ENCODE measurements at regions not wholly inside any gene's neighbourhood (a gene's known extent, or its start where the extent isn't known, plus 50 kb on each side); places are given as distances from the start of the nearest gene placed in this dataset.
A peak's percentile ranks its signal among the peaks of the same experiment; 100 is the strongest.

- DNase-seq: no peak
- Histone ChIP-seq H3K27me3 (no peaks in the 10 kb centered on the region), H3K4me3 (no peak overlapping the region), H3K36me3 (replicated peaks in 1 of 2) (no peaks in the 10 kb centered on the region), H3K27ac (no peak overlapping the region), H3K9me3 (replicated peaks in 1 of 3) (no peaks in the 10 kb centered on the region), H3K4me1 (replicated peaks in 1 of 2) (no peaks in the 10 kb centered on the region)
- no peak for TF ChIP-seq POLR2A (IDR thresholded peaks at IDR 0.05)
- no peak for TF ChIP-seq CTCF (IDR thresholded peaks at IDR 0.05)
- intact Hi-C loops (cut with DNase I): no loop called here
- 79 to 94% (median 90%) methylated on average over 4 of the region's 4 CpGs for WGBS, 4 donors
Measured at GRCh38 chr1:53388963-53389362, 61.1 kb upstream of the LRP8 start.

- Histone ChIP-seq H3K4me3 (no peak overlapping the region), H3K9me3 (replicated peaks in 1 of 3) (no peaks in the 10 kb centered on the region), H3K4me1 (replicated peaks in 1 of 2) (no peaks in the 10 kb centered on the region), H3K36me3 (replicated peaks in 1 of 2) (no peaks in the 10 kb centered on the region), H3K27me3 (no peaks in the 10 kb centered on the region), H3K27ac (no peak overlapping the region)
- WGBS, 4 donors: 44 to 55% (median 53%) methylated on average over 5 of the region's 5 CpGs
- peak; percentile 31 to 63 (median 42) for DNase-seq
- no peak for TF ChIP-seq POLR2A (IDR thresholded peaks at IDR 0.05)
- intact Hi-C loops (cut with DNase I): no loop called here
Measured at GRCh38 chr1:53390261-53390660, 62.4 kb upstream of the LRP8 start.

GRCh38 chr1:53390736-53391135 is 62.9 kb upstream of the LRP8 start:
- TF ChIP-seq CTCF (IDR thresholded peaks at IDR 0.05): no peak
- no peak for TF ChIP-seq POLR2A (IDR thresholded peaks at IDR 0.05)
- Histone ChIP-seq H3K27me3 (no peaks in the 10 kb centered on the region), H3K4me3 (no peak overlapping the region), H3K4me1 (replicated peaks in 1 of 2) (no peaks in the 10 kb centered on the region), H3K27ac (no peak overlapping the region), H3K9me3 (replicated peaks in 1 of 3) (no peaks in the 10 kb centered on the region), H3K36me3 (replicated peaks in 1 of 2) (no peaks in the 10 kb centered on the region)
- intact Hi-C loops (cut with DNase I): no loop called here
- 83 to 90% (median 85%) methylated on average over 8 of the region's 8 CpGs for WGBS, 4 donors
- no peak for DNase-seq

GRCh38 chr1:53391296-53391695 is 63.4 kb upstream of the LRP8 start:
- 78 to 92% (median 83%) methylated on average over 2 of the region's 2 CpGs for WGBS, 4 donors
- no peaks in the 10 kb centered on the region for H3K4me1 ChIP-seq (replicated peaks in 1 of 2)
- H3K9me3 ChIP-seq (replicated peaks in 1 of 3): no peaks in the 10 kb centered on the region
- H3K36me3 ChIP-seq (replicated peaks in 1 of 2): no peaks in the 10 kb centered on the region
- no peak overlapping the region for H3K27ac ChIP-seq
- DNase-seq: no peak
- TF ChIP-seq POLR2A (IDR thresholded peaks at IDR 0.05) (no peak), CTCF (IDR thresholded peaks at IDR 0.05) (no peak)
- H3K4me3 ChIP-seq: no peak overlapping the region
- intact Hi-C loops (cut with DNase I): no loop called here
- H3K27me3 ChIP-seq: no peaks in the 10 kb centered on the region

- TF ChIP-seq POLR2A (IDR thresholded peaks at IDR 0.05) (no peak), CTCF (IDR thresholded peaks at IDR 0.05) (no peak)
- no peak overlapping the region for H3K27ac ChIP-seq
- no peaks in the 10 kb centered on the region for H3K36me3 ChIP-seq (replicated peaks in 1 of 2)
- DNase-seq: no peak
- no peak overlapping the region for H3K4me3 ChIP-seq
- intact Hi-C loops (cut with DNase I): loop anchor here in 1 of 2 donors (2.0 kb wide), 1 partner anchor 113 kb away; no protein-coding TSS in a partner anchor
- no peaks in the 10 kb centered on the region for H3K4me1 ChIP-seq (replicated peaks in 1 of 2)
- no peaks in the 10 kb centered on the region for H3K27me3 ChIP-seq
- no peaks in the 10 kb centered on the region for H3K9me3 ChIP-seq (replicated peaks in 1 of 3)
Measured at GRCh38 chr1:53391982-53392381, 64.1 kb upstream of the LRP8 start.

Measured in adrenal gland (tissue), 9 donors.